ENCODE measurements at regions not wholly inside any gene's neighbourhood (a gene's known extent, or its start where the extent isn't known, plus 50 kb on each side); places are given as distances from the start of the nearest gene placed in this dataset.

DNA sequence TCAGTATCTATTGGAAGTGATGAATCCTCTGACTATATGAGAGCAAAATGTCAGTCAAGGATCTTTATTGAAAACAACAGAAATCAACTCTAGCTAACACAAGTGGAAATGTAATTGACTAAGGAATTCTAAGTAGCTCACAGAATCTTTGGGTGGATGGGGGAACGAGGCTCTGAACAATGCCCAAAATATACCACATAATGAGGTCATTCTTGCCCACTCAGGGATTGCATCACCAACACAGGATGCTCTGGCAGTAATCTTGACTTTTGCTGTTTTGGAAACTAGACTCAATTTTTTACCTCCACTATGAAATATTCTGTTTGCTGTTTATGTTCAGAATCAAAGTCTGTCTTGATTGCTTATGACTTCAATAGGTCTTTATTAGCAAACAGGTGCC is 127.4 kb upstream of the UNC5C start:
- no peak overlapping the region for H2AFZ ChIP-seq (ENCODE audit: low read length)
- H3K27me3 ChIP-seq (replicated peaks; ENCODE audit: insufficient read depth, low read length) = no peaks in the 10 kb centered on the region
- no peak overlapping the region for H3K4me2 ChIP-seq (ENCODE audit: low read depth, low read length)
- H3K36me3 ChIP-seq (replicated peaks; ENCODE audit: insufficient read depth, low read length) = no peaks in the 10 kb centered on the region
- H3K9me3 ChIP-seq (replicated peaks; ENCODE audit: insufficient read depth, low read length) = no peaks in the 10 kb centered on the region
- H3K4me3 ChIP-seq (ENCODE audit: low read length) = no peak overlapping the region
- no peaks in the 10 kb centered on the region for H3F3A ChIP-seq (ENCODE audit: insufficient read depth, low read length)
- H3K27ac ChIP-seq (ENCODE audit: low read length) = no peak overlapping the region
- DNase-seq = no peak
- H3K9ac ChIP-seq (ENCODE audit: low read length) = no peak overlapping the region
- H4K20me1 ChIP-seq (ENCODE audit: insufficient read depth, low read length) = no peaks in the 10 kb centered on the region
- no peaks in the 10 kb centered on the region for H3K4me1 ChIP-seq (ENCODE audit: low read length)
- TF ChIP-seq, protein P1, sequence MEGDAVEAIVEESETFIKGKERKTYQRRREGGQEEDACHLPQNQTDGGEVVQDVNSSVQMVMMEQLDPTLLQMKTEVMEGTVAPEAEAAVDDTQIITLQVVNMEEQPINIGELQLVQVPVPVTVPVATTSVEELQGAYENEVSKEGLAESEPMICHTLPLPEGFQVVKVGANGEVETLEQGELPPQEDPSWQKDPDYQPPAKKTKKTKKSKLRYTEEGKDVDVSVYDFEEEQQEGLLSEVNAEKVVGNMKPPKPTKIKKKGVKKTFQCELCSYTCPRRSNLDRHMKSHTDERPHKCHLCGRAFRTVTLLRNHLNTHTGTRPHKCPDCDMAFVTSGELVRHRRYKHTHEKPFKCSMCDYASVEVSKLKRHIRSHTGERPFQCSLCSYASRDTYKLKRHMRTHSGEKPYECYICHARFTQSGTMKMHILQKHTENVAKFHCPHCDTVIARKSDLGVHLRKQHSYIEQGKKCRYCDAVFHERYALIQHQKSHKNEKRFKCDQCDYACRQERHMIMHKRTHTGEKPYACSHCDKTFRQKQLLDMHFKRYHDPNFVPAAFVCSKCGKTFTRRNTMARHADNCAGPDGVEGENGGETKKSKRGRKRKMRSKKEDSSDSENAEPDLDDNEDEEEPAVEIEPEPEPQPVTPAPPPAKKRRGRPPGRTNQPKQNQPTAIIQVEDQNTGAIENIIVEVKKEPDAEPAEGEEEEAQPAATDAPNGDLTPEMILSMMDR (IDR thresholded peaks at IDR 0.05; ENCODE audit: low read length) = no peak
- TF ChIP-seq EZH2 (optimal IDR thresholded peaks at IDR 0.05; ENCODE audit: low read depth, low read length) (no peak), EZH2phosphoT487 (IDR thresholded peaks at IDR 0.05; ENCODE audit: low read length) (no peak)
- H3K9me2 ChIP-seq (replicated peaks; ENCODE audit: insufficient read depth, low read length) = no peaks in the 10 kb centered on the region
- no peaks in the 10 kb centered on the region for H3K79me2 ChIP-seq (ENCODE audit: low read length)

- Histone ChIP-seq H4K20me1 (ENCODE audit: insufficient read depth, low read length) (no peaks in the 10 kb centered on the region), H3K9ac (ENCODE audit: low read length) (no peak overlapping the region), H3K4me2 (ENCODE audit: low read depth, low read length) (no peak overlapping the region), H3K79me2 (ENCODE audit: low read length) (no peaks in the 10 kb centered on the region), H3K9me3 (replicated peaks; ENCODE audit: insufficient read depth, low read length) (no peaks in the 10 kb centered on the region), H3K4me1 (ENCODE audit: low read length) (no peaks in the 10 kb centered on the region), H3K27ac (ENCODE audit: low read length) (no peak overlapping the region), H3K4me3 (ENCODE audit: low read length) (no peak overlapping the region), H3F3A (ENCODE audit: insufficient read depth, low read length) (no peaks in the 10 kb centered on the region), H2AFZ (ENCODE audit: low read length) (no peak overlapping the region), H3K9me2 (replicated peaks; ENCODE audit: insufficient read depth, low read length) (no peaks in the 10 kb centered on the region), H3K36me3 (replicated peaks; ENCODE audit: insufficient read depth, low read length) (no peaks in the 10 kb centered on the region), H3K27me3 (replicated peaks; ENCODE audit: insufficient read depth, low read length) (no peaks in the 10 kb centered on the region)
- TF ChIP-seq EZH2phosphoT487 (IDR thresholded peaks at IDR 0.05; ENCODE audit: low read length) (no peak), EZH2 (optimal IDR thresholded peaks at IDR 0.05; ENCODE audit: low read depth, low read length) (no peak)
- TF ChIP-seq, protein P1 (IDR thresholded peaks at IDR 0.05; ENCODE audit: low read length) = no peak
- no peak for DNase-seq
Observed at GRCh38 chr4:95675623-95676022, 126.8 kb upstream of the UNC5C start.

DNA sequence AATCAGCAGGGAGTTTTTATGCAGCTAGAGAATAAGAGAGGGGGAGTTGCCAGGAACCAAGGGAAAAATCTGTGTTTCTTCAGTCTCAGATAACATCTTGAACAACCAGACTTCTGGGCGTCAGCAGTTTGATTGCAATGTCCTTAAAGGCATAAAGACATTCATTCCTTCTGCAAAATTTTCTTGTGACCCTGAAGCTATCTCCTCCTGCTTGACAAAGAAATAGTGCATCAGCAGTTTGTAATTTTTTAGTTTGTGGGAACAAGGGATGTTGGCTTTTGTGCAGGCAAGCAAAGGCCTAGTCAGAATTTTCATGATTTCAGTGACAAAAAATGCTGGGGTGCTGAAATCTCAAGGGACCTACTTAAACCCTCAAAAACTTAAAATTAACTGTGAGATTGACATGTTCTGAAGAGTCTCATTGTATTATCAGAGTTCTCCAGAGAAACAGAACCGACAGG is 125.8 kb upstream of the UNC5C start:
- no peaks in the 10 kb centered on the region for H3K9me3 ChIP-seq (replicated peaks; ENCODE audit: insufficient read depth, low read length)
- no peaks in the 10 kb centered on the region for H3K4me1 ChIP-seq (ENCODE audit: low read length)
- no peak overlapping the region for H3K9ac ChIP-seq (ENCODE audit: low read length)
- H3K4me3 ChIP-seq (ENCODE audit: low read length) = no peak overlapping the region
- H3K36me3 ChIP-seq (replicated peaks; ENCODE audit: insufficient read depth, low read length) = no peaks in the 10 kb centered on the region
- H4K20me1 ChIP-seq (ENCODE audit: insufficient read depth, low read length) = no peaks in the 10 kb centered on the region
- DNase-seq = no peak
- TF ChIP-seq EZH2phosphoT487 (IDR thresholded peaks at IDR 0.05; ENCODE audit: low read length) (no peak), EZH2 (optimal IDR thresholded peaks at IDR 0.05; ENCODE audit: low read depth, low read length) (no peak)
- TF ChIP-seq, protein P1 (IDR thresholded peaks at IDR 0.05; ENCODE audit: low read length) = no peak
- H3F3A ChIP-seq (ENCODE audit: insufficient read depth, low read length) = no peaks in the 10 kb centered on the region
- H3K9me2 ChIP-seq (replicated peaks; ENCODE audit: insufficient read depth, low read length) = no peaks in the 10 kb centered on the region
- no peaks in the 10 kb centered on the region for H3K27me3 ChIP-seq (replicated peaks; ENCODE audit: insufficient read depth, low read length)
- no peak overlapping the region for H3K4me2 ChIP-seq (ENCODE audit: low read depth, low read length)
- no peak overlapping the region for H2AFZ ChIP-seq (ENCODE audit: low read length)
- no peak overlapping the region for H3K27ac ChIP-seq (ENCODE audit: low read length)
- no peaks in the 10 kb centered on the region for H3K79me2 ChIP-seq (ENCODE audit: low read length)

All from MM.1S (cell line).